ENCODE measurements at regions not wholly inside any gene's neighbourhood (a gene's known extent, or its start where the extent isn't known, plus 50 kb on each side); places are given as distances from the start of the nearest gene placed in this dataset.
A peak's percentile ranks its signal among the peaks of the same experiment; 100 is the strongest.

GRCh38 chr10:21083861-21084260 is 186.8 kb upstream of the NEBL start:
- H3K27me3 Mint-ChIP-seq (ENCODE audit: low read depth) = peaks cover 5% of the 10 kb centered on the region
- H3K4me1 Mint-ChIP-seq (ENCODE audit: low read depth) = peaks cover 6% of the 10 kb centered on the region
- TF ChIP-seq, protein P1, sequence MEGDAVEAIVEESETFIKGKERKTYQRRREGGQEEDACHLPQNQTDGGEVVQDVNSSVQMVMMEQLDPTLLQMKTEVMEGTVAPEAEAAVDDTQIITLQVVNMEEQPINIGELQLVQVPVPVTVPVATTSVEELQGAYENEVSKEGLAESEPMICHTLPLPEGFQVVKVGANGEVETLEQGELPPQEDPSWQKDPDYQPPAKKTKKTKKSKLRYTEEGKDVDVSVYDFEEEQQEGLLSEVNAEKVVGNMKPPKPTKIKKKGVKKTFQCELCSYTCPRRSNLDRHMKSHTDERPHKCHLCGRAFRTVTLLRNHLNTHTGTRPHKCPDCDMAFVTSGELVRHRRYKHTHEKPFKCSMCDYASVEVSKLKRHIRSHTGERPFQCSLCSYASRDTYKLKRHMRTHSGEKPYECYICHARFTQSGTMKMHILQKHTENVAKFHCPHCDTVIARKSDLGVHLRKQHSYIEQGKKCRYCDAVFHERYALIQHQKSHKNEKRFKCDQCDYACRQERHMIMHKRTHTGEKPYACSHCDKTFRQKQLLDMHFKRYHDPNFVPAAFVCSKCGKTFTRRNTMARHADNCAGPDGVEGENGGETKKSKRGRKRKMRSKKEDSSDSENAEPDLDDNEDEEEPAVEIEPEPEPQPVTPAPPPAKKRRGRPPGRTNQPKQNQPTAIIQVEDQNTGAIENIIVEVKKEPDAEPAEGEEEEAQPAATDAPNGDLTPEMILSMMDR (IDR thresholded peaks at IDR 0.05) = no peak
- no peak for DNase-seq (ENCODE audit: low spot score)
- H3K27ac Mint-ChIP-seq (ENCODE audit: unreplicated experiment) = no peak overlapping the region
- H3K9me3 Mint-ChIP-seq (ENCODE audit: low read depth) = peaks cover 2% of the 10 kb centered on the region
- H3K4me3 Mint-ChIP-seq (ENCODE audit: unreplicated experiment) = no peak overlapping the region
- H3K36me3 Mint-ChIP-seq (ENCODE audit: low read depth) = no peaks in the 10 kb centered on the region

DNA sequence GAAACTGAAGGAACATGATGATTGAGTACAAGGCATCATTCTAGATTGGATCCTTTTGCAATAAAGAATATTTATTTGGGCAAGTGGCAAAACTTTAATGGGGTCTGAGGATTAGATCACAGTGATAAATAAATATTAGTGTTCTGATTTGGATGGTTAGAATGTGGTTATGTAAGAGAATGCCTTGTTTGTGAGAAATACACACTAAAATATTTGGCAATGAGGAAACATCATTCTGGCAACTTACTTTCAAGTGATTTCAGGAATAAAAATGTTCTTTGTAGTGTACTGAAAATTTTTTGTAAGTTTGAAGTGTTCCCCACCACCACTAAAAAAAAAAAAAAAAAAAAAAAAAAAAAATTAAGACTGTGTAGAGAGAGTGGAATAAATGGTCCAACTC is 185.1 kb upstream of the NEBL start:
- Mint-ChIP-seq H3K4me3 (ENCODE audit: unreplicated experiment) (no peak overlapping the region), H3K27ac (ENCODE audit: unreplicated experiment) (no peak overlapping the region), H3K4me1 (ENCODE audit: low read depth) (peaks cover 8% of the 10 kb centered on the region), H3K27me3 (ENCODE audit: low read depth) (peaks cover 2% of the 10 kb centered on the region), H3K9me3 (ENCODE audit: low read depth) (peaks cover 2% of the 10 kb centered on the region), H3K36me3 (ENCODE audit: low read depth) (no peaks in the 10 kb centered on the region)
- DNase-seq (ENCODE audit: low spot score) = no peak
- TF ChIP-seq, protein P1 (IDR thresholded peaks at IDR 0.05) = no peak

DNA sequence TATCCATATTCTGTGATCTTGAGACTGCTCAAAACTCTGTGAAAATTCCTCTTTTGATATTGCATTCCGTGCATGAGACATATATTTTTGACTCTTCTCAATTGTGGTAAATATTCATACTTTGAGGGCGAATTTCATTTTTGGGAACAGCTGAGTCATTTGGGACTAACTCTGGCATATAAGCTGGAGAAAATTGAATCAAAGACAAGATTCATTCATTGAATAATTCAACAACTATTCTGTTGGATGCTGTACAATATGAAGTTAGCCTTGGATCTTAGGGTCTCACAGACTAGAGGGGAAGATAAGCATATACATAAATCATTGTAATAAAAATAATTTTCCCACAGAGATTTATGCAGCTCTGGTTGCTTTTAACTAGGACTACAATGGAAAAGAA is 183.2 kb upstream of the NEBL start:
- Mint-ChIP-seq H3K4me3 (ENCODE audit: unreplicated experiment) (no peak overlapping the region), H3K4me1 (ENCODE audit: low read depth) (peaks cover 8% of the 10 kb centered on the region), H3K9me3 (ENCODE audit: low read depth) (no peaks in the 10 kb centered on the region), H3K27ac (ENCODE audit: unreplicated experiment) (no peak overlapping the region), H3K36me3 (ENCODE audit: low read depth) (no peaks in the 10 kb centered on the region), H3K27me3 (ENCODE audit: low read depth) (peaks cover 8% of the 10 kb centered on the region)
- TF ChIP-seq, protein P1 (IDR thresholded peaks at IDR 0.05) = no peak
- no peak for DNase-seq (ENCODE audit: low spot score)

DNA sequence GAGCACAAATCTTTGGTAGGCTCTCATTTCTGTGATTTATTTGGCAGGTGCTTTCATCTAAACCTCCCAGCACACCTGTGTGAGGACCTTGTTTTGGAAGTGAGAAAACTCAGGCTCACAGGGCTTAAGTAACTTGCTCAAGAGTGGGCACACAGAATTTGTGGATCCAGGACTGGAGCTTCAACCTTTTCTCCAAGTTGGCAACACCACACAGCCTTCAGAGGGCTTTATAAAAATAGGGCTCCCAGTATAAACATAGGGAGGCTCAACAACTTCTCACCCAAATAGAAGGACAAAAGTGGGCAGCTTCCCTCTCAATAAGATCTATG is 182.2 kb upstream of the NEBL start:
- H3K9me3 Mint-ChIP-seq (ENCODE audit: low read depth) = no peaks in the 10 kb centered on the region
- no peak for DNase-seq (ENCODE audit: low spot score)
- peaks cover 8% of the 10 kb centered on the region for H3K4me1 Mint-ChIP-seq (ENCODE audit: low read depth)
- no peak overlapping the region for H3K27ac Mint-ChIP-seq (ENCODE audit: unreplicated experiment)
- TF ChIP-seq, protein P1 (IDR thresholded peaks at IDR 0.05) = no peak
- no peak overlapping the region for H3K4me3 Mint-ChIP-seq (ENCODE audit: unreplicated experiment)
- H3K36me3 Mint-ChIP-seq (ENCODE audit: low read depth) = no peaks in the 10 kb centered on the region
- H3K27me3 Mint-ChIP-seq (ENCODE audit: low read depth) = peaks cover 8% of the 10 kb centered on the region

DNA sequence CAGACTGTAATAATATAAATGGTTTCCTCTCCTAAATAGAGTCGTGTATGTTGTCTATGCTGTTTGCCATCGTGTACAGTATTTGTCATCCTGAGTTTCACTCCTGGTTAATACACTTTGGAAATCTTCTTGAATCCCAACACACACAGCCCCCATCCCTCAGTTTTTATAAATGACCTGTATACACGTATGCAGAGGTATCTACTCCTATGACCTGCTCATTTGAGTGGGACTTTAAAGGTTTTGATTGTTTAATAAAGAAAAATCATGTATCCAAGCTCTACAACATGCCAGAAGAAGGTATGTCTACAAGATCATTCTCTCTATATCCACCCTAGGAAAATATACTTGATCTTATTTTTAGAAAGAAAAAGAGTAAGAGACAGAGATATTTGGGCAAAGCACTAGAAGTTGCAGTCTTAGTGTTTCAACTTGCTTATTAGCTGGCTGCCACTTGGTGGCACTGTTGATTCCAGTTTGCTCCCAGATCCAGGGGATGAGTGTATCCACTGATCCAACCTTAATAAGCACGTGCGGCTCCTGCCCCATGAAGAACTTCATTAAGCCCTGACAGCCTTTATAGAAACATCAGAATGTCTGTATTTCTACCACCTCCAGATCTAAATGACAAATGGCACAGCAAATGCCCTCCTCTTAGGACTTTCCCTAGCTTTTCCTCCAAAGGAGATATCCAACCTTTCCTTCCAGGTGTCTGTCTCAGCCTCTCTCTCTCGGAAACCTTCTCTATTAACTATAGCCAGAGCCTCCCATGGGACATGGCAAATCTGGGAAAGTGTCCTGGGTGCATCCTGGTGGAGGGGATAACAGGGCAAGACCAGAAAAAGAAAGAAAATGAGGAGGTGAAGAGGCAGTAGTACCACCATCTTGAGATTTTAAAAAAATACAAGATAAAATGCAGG is 181.6 kb upstream of the NEBL start:
- Mint-ChIP-seq H3K9me3 (ENCODE audit: low read depth) (no peaks in the 10 kb centered on the region), H3K27ac (ENCODE audit: unreplicated experiment) (no peak overlapping the region)

More for the DNA sequence above, 181.6 kb upstream of the NEBL start:
- TF ChIP-seq, protein P1 (IDR thresholded peaks at IDR 0.05) = peak; percentile 94
- Mint-ChIP-seq H3K36me3 (ENCODE audit: low read depth) (no peaks in the 10 kb centered on the region), H3K4me1 (ENCODE audit: low read depth) (peaks cover 8% of the 10 kb centered on the region), H3K27me3 (ENCODE audit: low read depth) (peaks cover 8% of the 10 kb centered on the region), H3K4me3 (ENCODE audit: unreplicated experiment) (no peak overlapping the region)
- DNase-seq (ENCODE audit: low spot score) = no peak
